ENCODE measurements at regions not wholly inside any gene's neighbourhood (a gene's known extent, or its start where the extent isn't known, plus 50 kb on each side); places are given as distances from the start of the nearest gene placed in this dataset.

DNA sequence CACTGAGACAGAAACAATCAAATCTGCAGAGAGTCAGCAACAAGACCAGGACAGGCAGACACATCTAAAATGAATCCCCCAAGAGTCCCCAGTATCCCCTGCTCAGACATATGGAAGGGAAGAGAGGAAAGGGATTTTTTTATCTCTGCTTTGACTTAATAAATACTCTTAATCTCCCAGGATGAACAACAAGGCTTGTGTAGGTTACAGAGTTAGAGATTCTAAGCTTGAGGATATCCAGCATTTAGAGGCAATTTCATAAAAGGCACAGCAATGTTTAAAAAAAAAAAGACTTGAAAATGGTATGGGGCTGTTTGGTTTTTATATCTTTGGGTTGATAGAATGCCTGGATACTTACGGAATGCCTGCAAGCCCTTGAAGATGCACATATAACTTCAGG is 199.9 kb downstream of the ARL4C start:
- no peak for DNase-seq (ENCODE audit: low read depth)
- TF ChIP-seq, protein P1, sequence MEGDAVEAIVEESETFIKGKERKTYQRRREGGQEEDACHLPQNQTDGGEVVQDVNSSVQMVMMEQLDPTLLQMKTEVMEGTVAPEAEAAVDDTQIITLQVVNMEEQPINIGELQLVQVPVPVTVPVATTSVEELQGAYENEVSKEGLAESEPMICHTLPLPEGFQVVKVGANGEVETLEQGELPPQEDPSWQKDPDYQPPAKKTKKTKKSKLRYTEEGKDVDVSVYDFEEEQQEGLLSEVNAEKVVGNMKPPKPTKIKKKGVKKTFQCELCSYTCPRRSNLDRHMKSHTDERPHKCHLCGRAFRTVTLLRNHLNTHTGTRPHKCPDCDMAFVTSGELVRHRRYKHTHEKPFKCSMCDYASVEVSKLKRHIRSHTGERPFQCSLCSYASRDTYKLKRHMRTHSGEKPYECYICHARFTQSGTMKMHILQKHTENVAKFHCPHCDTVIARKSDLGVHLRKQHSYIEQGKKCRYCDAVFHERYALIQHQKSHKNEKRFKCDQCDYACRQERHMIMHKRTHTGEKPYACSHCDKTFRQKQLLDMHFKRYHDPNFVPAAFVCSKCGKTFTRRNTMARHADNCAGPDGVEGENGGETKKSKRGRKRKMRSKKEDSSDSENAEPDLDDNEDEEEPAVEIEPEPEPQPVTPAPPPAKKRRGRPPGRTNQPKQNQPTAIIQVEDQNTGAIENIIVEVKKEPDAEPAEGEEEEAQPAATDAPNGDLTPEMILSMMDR (IDR thresholded peaks at IDR 0.05; ENCODE audit: insufficient read depth, low read depth, low read length, missing control alignments) = no peak
- no peak overlapping the region for H3K4me3 ChIP-seq (ENCODE audit: low read depth, low read length)

DNA sequence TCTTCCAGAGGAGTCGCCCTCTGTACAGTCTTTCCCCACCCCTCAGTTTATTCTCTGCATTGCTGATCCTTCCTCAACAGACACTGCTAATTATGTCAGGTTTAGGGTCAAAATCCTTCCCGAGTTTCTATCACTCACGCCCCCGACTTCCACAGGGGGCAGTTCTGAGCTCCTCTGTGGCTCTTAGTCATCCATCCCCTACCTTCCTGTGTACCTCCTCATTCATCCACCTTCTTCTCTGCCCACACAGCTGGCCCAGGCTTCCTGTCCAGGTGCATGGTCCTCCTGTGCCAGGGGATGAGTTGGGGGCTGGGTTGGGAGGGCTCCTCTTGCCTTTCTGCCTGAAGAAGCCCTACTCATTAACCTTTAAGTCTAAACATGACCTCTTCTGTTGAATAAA is 202.9 kb downstream of the ARL4C start:
- no peak overlapping the region for H3K4me3 ChIP-seq (ENCODE audit: low read depth, low read length)
- TF ChIP-seq, protein P1 (IDR thresholded peaks at IDR 0.05; ENCODE audit: insufficient read depth, low read depth, low read length, missing control alignments) = no peak
- DNase-seq (ENCODE audit: low read depth) = peak; percentile 26

DNA sequence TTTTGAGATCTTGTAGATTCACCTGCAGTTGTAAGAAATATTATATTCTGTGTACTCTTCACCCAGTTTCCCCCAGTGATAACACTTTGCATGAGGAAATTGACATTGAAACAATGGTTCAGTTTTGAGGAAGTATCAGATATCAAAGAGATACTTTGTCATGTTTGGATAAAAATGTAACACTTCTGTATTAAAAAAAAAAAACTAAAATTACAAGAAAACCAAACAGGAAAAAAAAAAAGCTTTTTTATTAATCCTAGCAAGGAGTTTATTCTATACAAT is 204.0 kb downstream of the ARL4C start:
- H3K4me3 ChIP-seq (ENCODE audit: low read depth, low read length) = no peak overlapping the region
- TF ChIP-seq, protein P1 (IDR thresholded peaks at IDR 0.05; ENCODE audit: insufficient read depth, low read depth, low read length, missing control alignments) = no peak
- no peak for DNase-seq (ENCODE audit: low read depth)

DNA sequence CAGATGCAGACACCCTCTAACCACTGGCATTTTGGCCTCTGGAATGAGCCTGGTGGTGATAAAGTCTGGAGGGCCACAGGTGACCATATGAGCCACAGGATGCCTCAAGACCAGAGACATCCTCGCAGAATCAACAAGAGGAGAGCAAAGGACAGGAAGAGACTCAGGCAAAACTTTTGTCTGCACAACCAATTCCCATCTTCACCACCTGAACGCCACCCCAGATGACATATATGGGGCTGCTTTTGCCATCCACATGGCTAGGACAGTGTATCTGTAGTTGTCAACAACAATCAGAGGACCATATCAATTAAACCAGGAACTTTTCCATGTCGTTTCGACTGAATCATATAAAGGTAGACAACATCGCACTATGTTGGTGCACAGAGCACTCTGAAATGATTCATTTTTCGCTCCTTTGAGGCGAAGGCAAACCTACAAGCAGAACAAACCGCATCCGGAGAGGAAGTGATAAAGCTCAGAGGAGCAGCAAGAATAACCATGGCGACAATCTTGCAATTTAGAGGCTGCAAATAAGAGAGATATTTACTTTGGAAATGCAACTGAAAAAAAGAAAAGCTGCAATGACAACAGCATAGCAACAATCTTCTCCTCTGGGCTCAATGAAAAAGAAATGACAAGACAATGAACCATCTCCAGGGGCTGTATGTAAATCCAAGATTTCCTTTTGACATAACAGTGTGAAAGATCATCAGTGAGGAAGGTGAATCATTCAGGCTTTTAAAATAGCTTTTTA is 204.5 kb downstream of the ARL4C start:
- TF ChIP-seq, protein P1 (IDR thresholded peaks at IDR 0.05; ENCODE audit: insufficient read depth, low read depth, low read length, missing control alignments) = no peak
- peak; percentile 93 for DNase-seq (ENCODE audit: low read depth)
- peak overlapping the region; percentile 40 for H3K4me3 ChIP-seq (ENCODE audit: low read depth, low read length)

DNA sequence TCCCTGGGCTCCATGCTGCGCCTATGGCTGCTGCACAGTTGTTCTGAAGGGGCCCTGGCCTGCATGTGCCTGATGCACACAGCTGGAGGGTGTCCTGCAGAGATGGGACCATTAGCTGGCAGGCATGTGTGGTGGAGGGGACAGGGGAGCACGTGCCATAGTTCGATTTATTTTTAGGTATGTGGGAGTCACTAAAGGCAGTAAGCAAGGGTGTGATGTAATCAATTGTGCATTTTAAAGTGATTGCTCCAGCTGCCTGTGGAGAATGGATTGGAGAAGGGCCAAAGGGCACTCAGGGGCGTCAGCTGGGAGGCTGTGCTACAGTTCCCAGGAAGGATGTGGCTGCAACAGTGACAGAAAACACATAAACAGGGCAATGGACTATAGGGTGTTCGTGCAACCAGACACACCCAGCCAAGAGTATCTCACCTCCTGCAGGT is 205.1 kb downstream of the ARL4C start:
- DNase-seq (ENCODE audit: low read depth) = peak; percentile 71
- peak overlapping the region; percentile 40 for H3K4me3 ChIP-seq (ENCODE audit: low read depth, low read length)
- TF ChIP-seq, protein P1 (IDR thresholded peaks at IDR 0.05; ENCODE audit: insufficient read depth, low read depth, low read length, missing control alignments) = no peak

DNA sequence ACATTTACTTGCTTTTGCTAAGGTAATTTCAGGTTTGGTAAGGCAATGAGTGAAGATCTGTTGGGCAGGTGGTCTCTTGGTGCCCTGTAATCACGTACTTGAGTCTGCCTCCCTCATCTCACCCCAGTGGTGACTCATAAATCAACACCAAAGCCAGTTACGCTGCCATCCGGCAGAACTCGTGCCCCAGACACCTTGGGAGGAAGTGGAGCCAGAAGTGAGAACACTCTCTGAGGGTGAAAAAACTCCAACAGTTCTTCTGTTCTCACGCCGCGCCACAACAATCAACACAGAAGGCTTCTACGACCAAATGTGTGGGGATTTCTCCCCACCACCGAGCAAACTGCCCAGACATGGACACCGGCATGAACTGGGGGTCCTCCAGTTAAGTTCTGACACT is 206.2 kb downstream of the ARL4C start:
- TF ChIP-seq, protein P1 (IDR thresholded peaks at IDR 0.05; ENCODE audit: insufficient read depth, low read depth, low read length, missing control alignments) = no peak
- DNase-seq (ENCODE audit: low read depth) = peak; percentile 93
- H3K4me3 ChIP-seq (ENCODE audit: low read depth, low read length) = no peak overlapping the region

Measured in GM12865 (cell line).